ENCODE measurements at regions not wholly inside any gene's neighbourhood (a gene's known extent, or its start where the extent isn't known, plus 50 kb on each side); places are given as distances from the start of the nearest gene placed in this dataset.

DNA sequence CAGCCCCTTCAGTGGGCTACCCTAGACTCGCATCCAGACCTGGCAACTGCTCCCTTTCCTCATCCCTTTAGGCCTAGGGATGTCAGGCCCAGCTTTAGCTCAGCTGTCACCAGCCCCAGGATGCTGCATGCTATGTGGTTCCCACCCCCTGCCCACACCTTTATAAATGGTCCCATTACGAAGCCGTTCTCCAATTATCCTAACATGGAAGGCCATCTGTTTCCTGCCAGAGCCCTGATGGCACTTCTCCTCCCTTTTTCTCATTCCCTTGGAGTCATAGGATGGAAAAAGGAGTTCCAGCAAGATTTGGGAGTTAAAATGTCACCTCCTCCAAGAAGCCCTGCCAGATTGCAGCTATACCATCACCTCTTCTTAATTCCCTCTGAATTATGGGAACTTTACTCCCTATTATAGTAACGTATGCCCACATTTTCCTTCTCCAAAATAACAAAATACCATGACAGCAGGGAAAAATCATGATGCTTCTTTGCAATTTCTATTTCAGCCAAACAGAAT, 205.0 kb upstream of the GRIK3 start:
- DNase-seq (ENCODE audit: low read depth) = no peak

DNA sequence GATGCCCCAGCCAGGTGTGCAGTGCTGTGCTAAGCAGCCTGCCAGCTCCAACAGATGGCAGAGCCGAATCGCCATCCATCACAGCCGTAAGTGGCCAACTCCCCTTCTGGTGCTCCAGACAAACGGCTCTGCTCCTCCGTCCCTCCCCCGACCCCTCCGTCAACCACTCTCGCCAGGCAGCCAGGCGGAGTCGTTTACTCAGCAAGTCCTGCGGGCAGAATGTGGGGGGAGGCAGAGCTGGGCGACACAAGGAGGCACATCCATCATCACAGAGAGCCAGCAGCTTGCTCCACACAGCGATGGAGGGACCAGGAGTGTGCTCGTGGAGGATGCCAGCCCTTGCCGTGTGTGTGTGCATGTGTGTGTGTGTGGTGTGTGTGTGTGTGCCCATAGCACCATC, 206.6 kb upstream of the GRIK3 start:
- DNase-seq (ENCODE audit: low read depth) = no peak

DNA sequence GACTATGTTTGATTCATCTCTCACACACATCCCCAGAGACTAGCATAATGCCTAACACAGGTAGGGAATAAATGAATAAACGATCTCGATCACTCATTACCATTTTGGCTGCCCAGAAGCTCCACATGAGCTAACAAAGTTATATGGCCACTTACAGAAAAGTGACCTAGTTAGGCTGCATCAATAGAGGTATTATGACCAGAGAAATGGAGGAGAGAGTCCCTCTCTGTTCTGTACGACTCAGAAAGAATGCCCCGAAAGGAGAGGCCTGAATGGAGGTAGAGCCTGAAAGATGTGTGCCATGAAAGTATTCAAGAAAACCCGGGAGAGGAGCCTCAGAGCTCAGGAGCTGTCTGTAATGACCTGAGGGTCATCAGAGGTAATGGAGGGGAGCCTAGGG, 208.2 kb upstream of the GRIK3 start:
- no peak for DNase-seq (ENCODE audit: low read depth)

GRCh38 chr1:37243368-37244082, 209.2 kb upstream of the GRIK3 start:
- DNase-seq (ENCODE audit: low read depth) = no peak

DNA sequence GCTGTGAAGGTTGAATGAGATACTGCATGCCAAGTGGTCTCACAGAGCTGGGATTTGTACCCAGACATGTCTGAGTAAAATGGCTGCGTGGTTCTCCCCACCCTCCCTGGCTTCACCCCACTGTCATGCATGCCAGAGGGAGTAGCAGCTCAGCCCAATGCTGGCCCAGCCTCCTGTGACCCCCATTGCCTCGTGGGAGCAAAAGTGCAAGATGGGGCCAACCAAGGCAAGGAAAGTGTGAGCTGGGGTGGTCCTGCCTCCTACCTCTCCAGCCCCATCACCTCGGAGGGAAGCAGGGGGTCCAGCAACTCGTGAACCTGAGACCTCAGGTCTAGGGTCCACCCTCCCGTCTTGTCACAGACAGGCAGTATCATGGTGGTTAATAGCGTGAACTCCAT, 209.8 kb upstream of the GRIK3 start:
- no peak for DNase-seq (ENCODE audit: low read depth)

- no peak for DNase-seq (ENCODE audit: low read depth)
These were observed 210.5 kb upstream of the GRIK3 start for GRCh38 chr1:37244815-37245214.

DNA sequence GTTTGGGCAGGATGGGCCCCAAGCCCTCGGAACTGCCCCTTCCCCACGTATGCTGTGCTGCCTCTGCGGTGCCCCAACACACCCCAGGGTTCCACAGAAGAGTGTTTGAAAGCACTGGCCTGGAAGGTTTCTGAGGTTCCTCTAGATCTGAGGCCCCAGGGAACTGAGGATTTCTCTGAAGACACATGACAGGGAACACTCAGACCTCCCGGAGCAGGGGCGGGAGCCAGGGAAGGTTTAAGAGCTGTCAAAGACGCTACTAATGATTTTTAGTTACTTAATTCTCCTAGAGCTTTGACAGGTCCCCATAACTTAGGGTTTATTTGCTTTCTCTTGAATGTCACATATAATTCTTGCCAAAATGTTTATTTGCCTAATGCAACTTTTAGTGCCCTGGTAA, 212.3 kb upstream of the GRIK3 start:
- no peak for DNase-seq (ENCODE audit: low read depth)

- no peak for DNase-seq (ENCODE audit: low read depth)
These were observed 216.1 kb upstream of the GRIK3 start for GRCh38 chr1:37250371-37250770.

DNA sequence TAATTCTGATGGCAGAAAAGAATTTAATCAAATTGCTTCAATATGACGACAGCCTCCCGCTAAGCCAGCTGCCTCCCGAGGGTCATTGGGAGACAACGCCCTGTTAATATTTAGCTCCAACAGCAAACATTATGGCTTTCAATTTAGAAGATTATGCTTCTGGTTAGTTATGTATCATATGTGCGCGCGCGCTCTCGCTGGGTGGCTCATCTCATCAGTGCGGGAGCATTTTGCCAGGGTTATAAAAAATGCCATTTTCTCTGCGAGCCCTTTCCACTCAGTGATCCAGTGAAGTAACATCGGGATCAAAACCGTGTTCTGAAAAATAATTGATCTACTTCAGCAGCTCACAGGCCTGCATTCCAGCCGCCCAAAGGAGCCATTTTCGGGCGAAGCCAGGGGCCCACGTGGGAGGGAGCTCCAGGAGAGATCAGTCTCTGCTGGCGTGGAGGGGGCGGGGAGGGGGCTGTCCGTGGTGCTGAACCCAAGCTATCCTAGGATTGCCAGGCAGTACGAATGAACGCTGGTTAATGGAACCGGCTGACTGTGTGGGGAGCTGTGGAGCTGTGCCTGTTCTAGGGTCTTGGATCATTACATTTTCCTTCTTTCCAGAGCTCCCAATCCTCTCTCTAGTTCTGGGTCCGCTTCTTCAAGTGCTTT, 219.1 kb upstream of the ZC3H12A start:
- DNase-seq (ENCODE audit: low read depth) = peak; percentile 54

GRCh38 chr1:37255868-37256267, 218.5 kb upstream of the ZC3H12A start:
- no peak for DNase-seq (ENCODE audit: low read depth)

- no peak for DNase-seq (ENCODE audit: low read depth)
These were observed 216.7 kb upstream of the ZC3H12A start for GRCh38 chr1:37257646-37258045.

- DNase-seq (ENCODE audit: low read depth) = no peak
These were observed 216.3 kb upstream of the ZC3H12A start for GRCh38 chr1:37258068-37258467.

DNA sequence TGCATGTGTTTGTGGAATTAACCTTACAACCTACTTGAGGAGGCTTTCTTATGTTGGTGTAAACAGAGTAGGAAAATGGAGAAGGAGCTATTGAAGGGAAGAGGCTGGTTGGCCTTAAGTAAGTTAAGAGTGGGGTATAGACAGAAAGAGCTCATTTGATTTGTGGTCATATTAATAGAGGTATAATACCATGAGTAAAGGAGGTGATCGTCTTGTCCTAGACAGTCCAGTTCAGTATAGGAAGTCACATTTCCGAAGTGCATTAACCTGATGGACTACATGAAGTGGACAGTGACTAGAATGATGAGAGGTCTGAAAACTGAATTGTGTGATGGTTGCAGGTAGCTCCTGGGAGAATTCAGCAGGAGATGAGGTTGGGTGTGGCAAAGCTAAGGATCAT, 215.4 kb upstream of the ZC3H12A start:
- DNase-seq (ENCODE audit: low read depth) = no peak

DNA sequence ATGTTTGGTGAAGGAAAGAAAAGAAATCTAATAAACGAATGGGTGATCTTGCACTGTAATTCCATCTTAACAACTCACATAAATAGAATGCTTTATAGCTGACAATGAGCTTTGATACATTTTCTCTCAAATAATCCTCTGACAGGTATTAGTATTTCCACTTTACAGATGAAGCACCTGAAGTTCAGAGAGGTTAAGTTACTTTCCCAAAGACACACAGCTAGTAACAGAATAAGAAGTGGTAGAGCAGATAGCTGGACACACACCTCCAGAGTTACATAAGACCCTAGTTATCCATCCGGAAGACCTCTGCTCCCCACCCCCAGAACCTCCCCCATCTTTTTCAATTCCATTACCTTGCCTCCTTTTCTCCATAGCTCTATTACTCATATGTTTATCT, 213.3 kb upstream of the ZC3H12A start:
- no peak for DNase-seq (ENCODE audit: low read depth)

DNA sequence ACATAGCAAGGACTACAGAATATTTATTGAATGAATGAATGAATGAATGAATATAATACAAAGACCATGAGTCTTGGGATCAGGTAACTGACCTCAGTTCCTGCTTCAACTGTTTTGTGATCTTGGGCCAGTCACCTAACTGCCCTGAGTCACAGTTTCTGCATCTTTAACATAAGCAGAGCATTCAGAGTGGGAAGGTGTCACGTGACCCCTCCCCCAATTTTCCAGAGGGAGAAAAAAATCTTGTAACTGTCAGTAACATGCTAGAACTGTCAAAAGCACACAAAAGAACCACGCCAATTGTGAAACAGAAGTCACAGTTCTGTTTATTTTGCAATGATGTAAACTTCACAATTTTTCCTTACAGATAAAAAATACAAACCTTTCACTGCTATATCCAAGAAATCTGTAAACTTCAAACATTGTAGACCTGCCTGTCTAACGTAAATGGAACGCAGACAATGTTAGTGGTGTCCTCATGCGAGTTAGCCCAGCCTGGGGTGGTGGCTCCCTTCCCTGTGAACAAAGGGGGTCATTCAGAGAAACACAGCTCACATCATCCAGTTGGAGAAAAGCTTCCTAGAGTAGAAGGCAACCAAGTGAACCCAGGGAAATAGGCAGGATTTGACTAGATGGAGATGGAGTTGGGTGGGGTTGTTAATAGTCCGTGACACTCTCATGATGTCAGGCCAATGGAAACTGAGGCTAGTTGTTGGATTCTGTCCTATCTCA, 211.8 kb upstream of the ZC3H12A start:
- no peak for DNase-seq (ENCODE audit: low read depth)

- DNase-seq (ENCODE audit: low read depth) = no peak
These were observed 209.2 kb upstream of the ZC3H12A start for GRCh38 chr1:37265156-37265555.

GRCh38 chr1:37265786-37266667, 208.4 kb upstream of the ZC3H12A start:
- no peak for DNase-seq (ENCODE audit: low read depth)

DNA sequence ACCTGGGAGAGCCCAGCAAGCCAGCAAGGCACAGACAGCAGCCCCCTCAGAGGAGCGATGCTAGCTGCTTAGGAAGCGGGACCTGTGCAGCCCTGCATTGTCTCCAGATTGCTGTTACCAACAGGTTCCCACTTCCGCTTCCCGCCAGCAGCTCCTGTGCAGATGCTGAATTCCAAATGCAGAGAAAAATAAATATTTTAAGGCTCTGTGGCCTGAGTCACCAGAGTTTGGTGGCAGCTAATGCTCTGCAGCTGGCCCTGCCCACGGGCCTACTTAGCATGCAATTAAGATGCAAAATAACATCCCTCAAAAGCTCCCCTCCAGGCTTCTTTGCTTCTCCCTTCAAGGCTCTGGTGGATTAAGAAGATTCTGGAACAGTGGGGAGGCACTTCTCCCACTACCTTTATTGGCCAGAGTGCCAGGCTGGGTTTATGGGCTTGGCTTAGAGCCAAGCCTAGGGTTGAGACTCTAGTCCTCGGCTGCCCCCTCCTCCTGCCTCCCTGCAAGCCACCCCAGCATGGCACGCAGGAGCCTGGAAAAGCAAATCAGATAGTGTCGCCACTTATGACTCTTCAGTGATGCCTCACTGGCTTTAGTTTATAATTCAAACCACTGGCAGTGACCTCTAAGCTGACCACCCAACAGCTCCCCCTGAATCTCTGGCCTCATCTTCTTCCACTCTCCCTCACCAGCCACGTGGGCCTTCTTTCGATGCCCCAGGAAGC, 207.1 kb upstream of the ZC3H12A start:
- peak; percentile 53 for DNase-seq (ENCODE audit: low read depth)

DNA sequence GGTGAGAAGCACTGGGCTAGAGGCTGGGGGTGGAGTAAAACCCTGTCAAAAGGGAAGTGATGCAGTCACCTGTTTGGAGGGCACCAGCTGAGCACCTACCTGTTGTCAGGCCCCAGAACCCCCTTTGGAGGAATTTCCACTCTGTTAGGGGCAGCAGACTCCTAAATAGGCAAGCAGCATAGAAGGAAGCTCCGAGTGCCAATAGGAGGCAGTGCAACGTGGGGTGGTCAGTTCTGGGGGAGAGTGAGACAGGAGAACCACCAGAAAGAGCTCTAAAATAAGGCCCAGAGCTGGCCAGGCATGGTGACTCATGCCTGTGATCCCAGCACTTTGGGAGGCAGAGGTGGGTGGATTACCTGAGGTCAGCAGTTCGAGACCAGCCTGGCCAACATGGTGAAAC, 203.7 kb upstream of the ZC3H12A start:
- no peak for DNase-seq (ENCODE audit: low read depth)

- DNase-seq (ENCODE audit: low read depth) = no peak
These were observed 201.8 kb upstream of the ZC3H12A start for GRCh38 chr1:37272626-37273025.

GRCh38 chr1:37274486-37274885, 199.9 kb upstream of the ZC3H12A start:
- no peak for DNase-seq (ENCODE audit: low read depth)

Measured in Daoy (cell line).